GM23248 (cell line): ENCODE measurements at regions not wholly inside any gene's neighbourhood (a gene's known extent, or its start where the extent isn't known, plus 50 kb on each side); places are given as distances from the start of the nearest gene placed in this dataset.

Source experiments
- DNase-seq: peaks from one replicate; pipeline ENCODE4 v3.0.0-alpha.2; 2015
- H2AFZ ChIP-seq: fragments of 200-600 bp; sonication (generic); 2 replicates; pipeline ENCODE4 v1.6.1; 2016; ENCODE audit warnings: antibody characterized with exemption
- H3F3A ChIP-seq: fragments of 200-600 bp; sonication (generic); 2 replicates; pipeline ENCODE4 v1.6.1; 2016; ENCODE audit warnings: mild to moderate bottlenecking, antibody characterized with exemption, mixed run types; ENCODE audit not compliant: insufficient read depth
- H3K27ac ChIP-seq: fragments of 200-600 bp; sonication (generic); 2 replicates; pipeline ENCODE4 v1.5.1; 2016; ENCODE audit warnings: mild to moderate bottlenecking
- H3K27me3 ChIP-seq: fragments of 200-600 bp; sonication (generic); replicated peaks from 2 replicates; pipeline ENCODE4 v1.6.1; 2016; ENCODE audit warnings: mild to moderate bottlenecking; ENCODE audit not compliant: insufficient read depth
- H3K36me3 ChIP-seq: fragments of 200-600 bp; sonication (generic); 2 replicates; pipeline ENCODE4 v1.6.1; 2016; ENCODE audit warnings: low read depth, mild to moderate bottlenecking
- H3K4me1 ChIP-seq: fragments of 200-600 bp; sonication (generic); 2 replicates; pipeline ENCODE4 v1.6.1; 2016; ENCODE audit warnings: mild to moderate bottlenecking; ENCODE audit not compliant: insufficient read depth
- H3K4me2 ChIP-seq: fragments of 200-600 bp; sonication (generic); one replicate; pipeline ENCODE4 v1.6.1; 2016; ENCODE audit warnings: mild to moderate bottlenecking; ENCODE audit not compliant: unreplicated experiment
- H3K4me3 ChIP-seq: fragments of 200-600 bp; sonication (generic); 2 replicates; pipeline ENCODE4 v1.5.1; 2016; ENCODE audit warnings: mild to moderate bottlenecking
- H3K79me2 ChIP-seq: fragments of 200-600 bp; sonication (generic); 2 replicates; pipeline ENCODE4 v1.6.1; 2016; ENCODE audit warnings: mild to moderate bottlenecking; ENCODE audit not compliant: insufficient read depth
- H3K9ac ChIP-seq: fragments of 200-600 bp; sonication (generic); 2 replicates; pipeline ENCODE4 v1.6.1; 2016; ENCODE audit warnings: mild to moderate bottlenecking
- H3K9me2 ChIP-seq: fragments of 200-600 bp; sonication (generic); 2 replicates; pipeline ENCODE4 v1.6.1; 2016; ENCODE audit warnings: mixed run types, mild to moderate bottlenecking, moderate library complexity; ENCODE audit not compliant: insufficient read depth
- H3K9me3 ChIP-seq: fragments of 200-600 bp; sonication (generic); one replicate; pipeline ENCODE4 v1.6.1; 2017; ENCODE audit warnings: low read depth
- H4K20me1 ChIP-seq: fragments of 200-600 bp; sonication (generic); 2 replicates; pipeline ENCODE4 v1.6.0; 2016; ENCODE audit not compliant: insufficient read depth
- EZH2 ChIP-seq: fragments of 200-600 bp; sonication (generic); IDR thresholded peaks from 2 replicates; pipeline ENCODE4 v1.6.1; 2018; ENCODE audit warnings: antibody characterized with exemption, mild to moderate bottlenecking; ENCODE audit not compliant: insufficient read depth, poor library complexity, severe bottlenecking
- EZH2phosphoT487 ChIP-seq: fragments of 200-600 bp; sonication (generic); IDR thresholded peaks from 2 replicates; pipeline ENCODE4 v1.6.1; 2018; ENCODE audit warnings: antibody characterized with exemption, moderate library complexity, mild to moderate bottlenecking, low read depth; ENCODE audit not compliant: insufficient read depth
- WGBS, 2 experiments: methylation state at CpG; one replicate each; pipeline ENCODE4 v1.1.6; 2015 to 2017; ENCODE audit warnings: low lambda C conversion rate in 2 of 2, low coverage in 1 of 2; ENCODE audit errors: missing lambda C conversion rate in 2 of 2; 5-methylcytosine and 5-hydroxymethylcytosine counted together
- in situ Hi-C: fragments of 300-500 bp; cut with MboI; formaldehyde crosslinking; loops from 2 replicates; pipeline ENCODE4 v1.15.0; 2020

GRCh38 chr5:3913279-3913678 lies 317.6 kb downstream of the IRX1 start:
- TF ChIP-seq EZH2, result no peak
- TF ChIP-seq EZH2phosphoT487, result no peak
- in situ Hi-C loops, result no loop called here

DNA sequence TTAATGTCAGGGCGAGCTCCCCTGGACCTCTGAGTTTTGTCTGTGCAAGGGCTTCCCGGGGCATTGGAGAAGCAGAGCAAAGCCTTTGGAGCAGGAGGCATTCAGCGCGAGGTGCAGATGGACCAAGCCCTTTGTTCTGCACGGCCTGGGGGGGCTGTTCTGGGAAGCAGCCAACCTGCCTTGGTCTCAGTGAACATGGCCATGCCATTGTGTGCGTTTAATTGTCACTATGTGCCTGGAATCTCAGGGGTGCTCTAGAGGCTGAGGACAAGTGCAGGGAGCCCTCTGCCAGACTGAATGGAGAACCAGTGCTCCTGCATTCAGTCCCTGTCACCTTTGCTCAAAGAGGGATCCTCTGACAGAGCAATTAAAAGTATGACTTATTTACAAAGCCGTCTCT lies 329.4 kb downstream of the IRX1 start:
- H3F3A ChIP-seq, result no peaks in the 10 kb centered on the region
- no peaks in the 10 kb centered on the region for H3K9me2 ChIP-seq
- no peaks in the 10 kb centered on the region for H3K27me3 ChIP-seq
- no peak overlapping the region for H3K4me2 ChIP-seq
- no peaks in the 10 kb centered on the region for H3K79me2 ChIP-seq
- no peak overlapping the region for H3K27ac ChIP-seq
- no peak overlapping the region for H2AFZ ChIP-seq
- 37 to 58% methylated on average over 7 of the region's 7 CpGs for WGBS, 2 experiments
- H3K4me1 ChIP-seq, result no peaks in the 10 kb centered on the region
- no peaks in the 10 kb centered on the region for H3K9me3 ChIP-seq
- no peak overlapping the region for H3K9ac ChIP-seq
- TF ChIP-seq EZH2 (no peak), EZH2phosphoT487 (no peak)
- no peak overlapping the region for H3K4me3 ChIP-seq
- DNase-seq, result no peak
- no peaks in the 10 kb centered on the region for H3K36me3 ChIP-seq
- no peaks in the 10 kb centered on the region for H4K20me1 ChIP-seq
- in situ Hi-C loops, result no loop called here

More at GRCh38 chr5:3913279-3913678, 317.6 kb downstream of the IRX1 start:
- no peaks in the 10 kb centered on the region for H3K9me3 ChIP-seq
- H3K36me3 ChIP-seq, result no peaks in the 10 kb centered on the region
- no peaks in the 10 kb centered on the region for H3K27me3 ChIP-seq
- no peaks in the 10 kb centered on the region for H3K9me2 ChIP-seq
- H3K79me2 ChIP-seq, result no peaks in the 10 kb centered on the region
- no peak overlapping the region for H3K4me3 ChIP-seq
- H3F3A ChIP-seq, result no peaks in the 10 kb centered on the region
- no peaks in the 10 kb centered on the region for H3K4me1 ChIP-seq
- H3K9ac ChIP-seq, result no peak overlapping the region
- 17 to 27% methylated on average over 3 of the region's 3 CpGs for WGBS, 2 experiments
- no peak for DNase-seq
- H2AFZ ChIP-seq, result no peak overlapping the region
- H3K4me2 ChIP-seq, result no peak overlapping the region
- no peaks in the 10 kb centered on the region for H4K20me1 ChIP-seq
- H3K27ac ChIP-seq, result no peak overlapping the region

DNA sequence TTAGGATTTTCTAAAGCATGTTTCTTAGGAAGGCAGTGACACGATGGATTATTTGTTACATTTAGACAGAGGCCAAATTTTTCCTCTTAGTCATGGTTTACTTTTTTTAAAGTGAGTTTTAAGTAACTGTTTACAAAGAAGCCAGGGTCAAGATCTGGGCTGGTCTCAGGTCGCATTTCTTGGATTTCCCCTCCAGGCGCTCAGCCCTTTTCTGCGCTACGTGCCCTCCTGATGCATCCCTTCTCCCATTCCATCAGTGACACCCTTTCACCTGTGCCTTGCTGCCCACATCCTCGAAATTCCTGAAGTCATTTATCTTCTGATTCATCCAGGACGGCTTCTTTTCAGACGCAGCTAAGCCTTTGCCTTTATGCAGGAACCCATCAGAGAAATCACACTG lies 330.3 kb downstream of the IRX1 start:
- Histone ChIP-seq H3K79me2 (no peaks in the 10 kb centered on the region), H3K27me3 (no peaks in the 10 kb centered on the region), H3K4me3 (no peak overlapping the region), H3K4me2 (no peak overlapping the region), H4K20me1 (no peaks in the 10 kb centered on the region), H3F3A (no peaks in the 10 kb centered on the region), H3K9me3 (no peaks in the 10 kb centered on the region), H3K4me1 (no peaks in the 10 kb centered on the region), H2AFZ (no peak overlapping the region), H3K36me3 (no peaks in the 10 kb centered on the region), H3K27ac (no peak overlapping the region), H3K9ac (no peak overlapping the region), H3K9me2 (no peaks in the 10 kb centered on the region)
- TF ChIP-seq EZH2 (no peak), EZH2phosphoT487 (no peak)
- 25 to 32% methylated on average over 8 of the region's 8 CpGs for WGBS, 2 experiments
- no peak for DNase-seq
- in situ Hi-C loops, result no loop called here

GRCh38 chr5:3929799-3930198 lies 334.2 kb downstream of the IRX1 start:
- Histone ChIP-seq H3K9me3 (no peaks in the 10 kb centered on the region), H3K36me3 (no peaks in the 10 kb centered on the region), H4K20me1 (no peaks in the 10 kb centered on the region), H3K9me2 (no peaks in the 10 kb centered on the region), H3K27ac (no peak overlapping the region), H3K4me2 (no peak overlapping the region), H3K9ac (no peak overlapping the region), H3F3A (no peaks in the 10 kb centered on the region), H3K4me3 (no peak overlapping the region), H3K4me1 (no peaks in the 10 kb centered on the region), H3K27me3 (no peaks in the 10 kb centered on the region), H2AFZ (no peak overlapping the region), H3K79me2 (no peaks in the 10 kb centered on the region)
- TF ChIP-seq EZH2 (no peak), EZH2phosphoT487 (no peak)
- no peak for DNase-seq
- 38 to 47% methylated on average over 6 of the region's 6 CpGs for WGBS, 2 experiments
- in situ Hi-C loops, result no loop called here

- Histone ChIP-seq H3F3A (no peaks in the 10 kb centered on the region), H3K4me2 (no peak overlapping the region), H3K9me3 (no peaks in the 10 kb centered on the region), H3K9ac (no peak overlapping the region), H2AFZ (no peak overlapping the region), H3K4me3 (no peak overlapping the region), H3K9me2 (no peaks in the 10 kb centered on the region), H3K4me1 (no peaks in the 10 kb centered on the region), H4K20me1 (no peaks in the 10 kb centered on the region), H3K27me3 (no peaks in the 10 kb centered on the region), H3K36me3 (no peaks in the 10 kb centered on the region), H3K79me2 (no peaks in the 10 kb centered on the region), H3K27ac (no peak overlapping the region)
- TF ChIP-seq EZH2phosphoT487 (no peak), EZH2 (no peak)
- DNase-seq, result no peak
- 66% methylated on average over 17 of the region's 17 CpGs for WGBS, 2 experiments
- in situ Hi-C loops, result no loop called here
Observed at GRCh38 chr5:3931976-3932375, 336.3 kb downstream of the IRX1 start.
